Mucosa of descending colon (tissue), 3 donors: ENCODE measurements at regions not wholly inside any gene's neighbourhood (a gene's known extent, or its start where the extent isn't known, plus 50 kb on each side); places are given as distances from the start of the nearest gene placed in this dataset.
A peak's percentile ranks its signal among the peaks of the same experiment; 100 is the strongest.

Experiments
- ATAC-seq: fragments of 200-7000 bp; cut with Tn5 transposase; one replicate; pipeline ENCODE4 v1.9.1; 2020; ENCODE audit warnings: mild to moderate bottlenecking, moderate library complexity
- DNase-seq, 3 donors: peaks; one replicate each; pipeline ENCODE4 v3.0.0-alpha.2; 2020
- H3K36me3 ChIP-seq: fragments of 200-600 bp; one replicate; pipeline ENCODE4 v1.8.0; 2021; ENCODE audit warnings: low read depth, mild to moderate bottlenecking
- H3K4me1 ChIP-seq: fragments of 200-600 bp; one replicate; pipeline ENCODE4 v1.8.0; 2021; ENCODE audit warnings: low read depth, mild to moderate bottlenecking
- H3K4me3 ChIP-seq: fragments of 200-600 bp; one replicate; pipeline ENCODE4 v1.8.0; 2021; ENCODE audit warnings: mild to moderate bottlenecking
- H3K9me3 ChIP-seq: fragments of 200-600 bp; one replicate; pipeline ENCODE4 v1.8.0; 2021; ENCODE audit warnings: mild to moderate bottlenecking
- CTCF ChIP-seq: fragments of 200-600 bp; IDR thresholded peaks from one replicate; pipeline ENCODE4 v1.8.0; 2022; ENCODE audit warnings: antibody characterized with exemption, mild to moderate bottlenecking
- intact Hi-C, 2 donors: fragments of 100-400 bp; cut with DNase I in 1 of 2; cut with micrococcal nuclease in 1 of 2; formaldehyde crosslinking; loops; one replicate each; pipeline versions ENCODE4 v1.11.0 to v1.11.1; 2022; cut with DNase I, micrococcal nuclease
- donor health status: DM: no; HTN: no; CAD: no; lungs with moderate emphysema.
- donor health status: DM: no; HTN: no; CAD: no.
- donor health status: DM: no; HTN: yes; CAD: no.

GRCh38 chr13:73777134-73777533 lies 357.1 kb downstream of the KLF12 start:
- intact Hi-C loops: no loop called here
- TF ChIP-seq CTCF: no peak
- DNase-seq: no peak
- Histone ChIP-seq H3K36me3 (no peaks in the 10 kb centered on the region), H3K4me1 (no peaks in the 10 kb centered on the region), H3K9me3 (no peaks in the 10 kb centered on the region), H3K4me3 (no peak overlapping the region)
- no peak for ATAC-seq

DNA sequence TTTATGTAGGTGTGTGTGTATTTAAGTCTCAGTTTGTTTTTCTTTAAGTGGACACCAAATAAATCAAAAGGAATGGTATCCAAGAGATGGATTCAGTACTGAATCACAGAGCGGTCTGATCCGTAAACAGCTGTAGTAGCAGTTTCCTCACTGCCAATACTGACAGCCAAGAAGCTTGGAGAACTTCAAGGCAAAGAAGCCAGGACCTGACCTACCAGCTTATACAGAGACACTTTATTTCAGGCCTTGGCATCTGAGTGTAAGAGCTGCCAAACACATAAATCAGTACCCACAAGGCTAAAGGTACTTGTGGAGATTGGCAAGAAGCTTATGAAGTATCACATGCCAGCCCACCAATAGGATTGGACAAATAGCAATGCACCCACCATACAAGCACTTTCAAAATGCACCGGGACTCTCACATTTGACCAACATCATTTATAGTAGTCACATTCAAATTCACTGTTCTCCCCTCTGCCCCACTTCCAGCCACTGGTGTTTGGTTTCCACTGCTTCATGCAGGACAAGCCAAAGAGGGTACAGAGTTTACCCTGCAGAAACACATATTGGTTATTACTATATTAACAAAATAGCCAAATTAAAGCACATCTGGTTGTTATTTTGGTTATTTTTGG lies 357.9 kb downstream of the KLF12 start:
- intact Hi-C loops: no loop called here
- Histone ChIP-seq H3K9me3 (no peaks in the 10 kb centered on the region), H3K4me1 (no peaks in the 10 kb centered on the region), H3K4me3 (no peak overlapping the region), H3K36me3 (no peaks in the 10 kb centered on the region)
- DNase-seq (no peak), ATAC-seq (no peak)
- no peak for TF ChIP-seq CTCF

GRCh38 chr13:73773168-73773549 lies 361.0 kb downstream of the KLF12 start:
- TF ChIP-seq CTCF: no peak
- Histone ChIP-seq H3K4me1 (no peaks in the 10 kb centered on the region), H3K9me3 (no peaks in the 10 kb centered on the region), H3K4me3 (no peak overlapping the region), H3K36me3 (no peaks in the 10 kb centered on the region)
- ATAC-seq (no peak), DNase-seq (no peak)
- intact Hi-C loops: no loop called here

DNA sequence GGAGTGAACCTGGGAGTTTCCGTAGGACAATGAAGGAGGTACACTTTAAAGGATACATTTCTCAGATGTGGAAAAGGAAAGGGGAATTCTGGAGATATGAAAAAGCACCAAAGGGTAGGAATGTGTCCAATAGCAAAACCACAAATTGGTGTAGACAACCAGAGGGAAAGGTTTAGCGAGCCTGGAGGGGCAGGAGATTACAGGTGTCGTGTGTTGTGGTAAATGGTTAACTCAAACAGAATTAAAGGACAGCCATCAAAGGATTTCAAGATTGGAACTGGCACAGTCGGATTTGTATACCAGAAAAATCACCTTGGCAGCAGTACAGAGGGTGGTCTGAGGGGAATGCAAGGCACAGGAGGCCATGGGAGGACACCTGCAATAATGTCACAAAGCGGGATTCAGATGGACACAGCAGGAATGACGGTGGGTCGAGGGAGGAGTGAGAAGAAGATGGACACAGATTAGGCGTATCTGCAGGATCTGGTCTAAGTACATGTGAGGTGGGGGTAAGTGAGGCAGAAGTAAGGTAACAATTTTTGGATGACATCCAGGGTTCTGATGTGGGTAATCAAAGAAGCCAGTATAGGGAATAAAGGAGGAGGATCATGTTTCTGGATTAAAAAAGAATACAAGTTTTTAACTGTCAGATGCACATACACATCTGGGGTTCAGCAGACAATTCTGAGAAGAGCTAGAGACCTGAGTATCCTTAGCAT lies 361.6 kb downstream of the KLF12 start:
- intact Hi-C loops: no loop called here
- TF ChIP-seq CTCF: no peak

DNA sequence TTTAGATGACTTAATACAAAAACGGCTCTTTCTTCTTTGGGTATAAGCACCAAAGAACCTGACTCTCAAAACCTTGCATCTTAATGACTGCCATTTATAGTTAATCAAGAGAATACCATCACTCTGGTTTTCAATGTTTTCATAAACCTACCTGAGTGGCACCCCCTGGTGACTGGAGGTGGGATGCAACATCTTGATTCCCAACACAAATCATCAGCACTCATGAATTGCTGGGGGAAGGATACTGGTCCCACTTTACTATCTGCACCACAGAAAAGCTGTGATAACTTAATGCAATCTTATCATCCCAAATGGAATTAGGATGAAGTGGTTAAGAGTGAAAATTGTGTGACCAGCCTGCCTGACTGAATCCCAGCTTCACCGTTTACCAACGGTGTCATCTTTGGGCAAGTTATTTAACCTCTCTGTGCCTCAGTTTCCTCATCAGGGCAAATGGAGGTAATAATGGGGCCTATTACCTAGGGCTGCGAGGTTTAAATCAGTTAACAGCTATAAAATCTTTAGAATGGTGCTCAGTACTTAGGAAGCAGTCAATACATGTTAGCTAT lies 366.4 kb downstream of the KLF12 start:
- ATAC-seq: no peak
- TF ChIP-seq CTCF: no peak
- no peaks in the 10 kb centered on the region for H3K9me3 ChIP-seq
- no peaks in the 10 kb centered on the region for H3K36me3 ChIP-seq
- H3K4me3 ChIP-seq: no peak overlapping the region
- intact Hi-C loops: no loop called here
- peak in 2 of 3 donors; percentile 34 to 47 for DNase-seq
- peaks cover 23% of the 10 kb centered on the region for H3K4me1 ChIP-seq

More for the DNA sequence above, 361.6 kb downstream of the KLF12 start:
- ATAC-seq (peak; percentile 58), DNase-seq (no peak)
- no peaks in the 10 kb centered on the region for H3K36me3 ChIP-seq
- peaks cover 2% of the 10 kb centered on the region for H3K4me1 ChIP-seq
- H3K4me3 ChIP-seq: no peak overlapping the region
- no peaks in the 10 kb centered on the region for H3K9me3 ChIP-seq
